GM12872 (cell line): ENCODE measurements at regions not wholly inside any gene's neighbourhood (a gene's known extent, or its start where the extent isn't known, plus 50 kb on each side); places are given as distances from the start of the nearest gene placed in this dataset.

Experiments
- TF ChIP-seq, protein P1 (sequence below): IDR thresholded peaks from 3 replicates; pipeline ENCODE4 v1.5.1; 2011; ENCODE audit warnings: low read depth, mild to moderate bottlenecking, low read length, moderate library complexity; ENCODE audit not compliant: insufficient read depth

DNA sequence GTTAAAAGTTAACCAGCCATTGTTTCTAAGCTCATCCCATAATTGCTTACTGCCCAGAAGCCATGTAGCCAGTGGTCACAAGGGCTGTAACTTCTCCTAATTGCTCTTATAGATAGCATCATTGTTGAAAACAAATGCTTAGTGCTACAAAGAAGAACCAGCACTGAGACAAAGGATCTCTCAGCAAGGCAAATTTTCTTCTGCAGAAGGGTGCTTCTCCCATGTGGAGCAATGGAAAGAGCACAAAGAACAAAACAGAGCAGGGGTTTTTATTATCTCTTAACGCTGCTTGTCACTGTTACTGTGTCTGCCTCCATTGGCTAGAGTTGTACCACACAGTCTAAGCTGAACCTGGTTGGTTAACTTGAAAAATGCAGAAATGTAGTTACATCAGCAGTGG is 1036.8 kb downstream of the UQCRFS1 start:
- TF ChIP-seq, protein P1, sequence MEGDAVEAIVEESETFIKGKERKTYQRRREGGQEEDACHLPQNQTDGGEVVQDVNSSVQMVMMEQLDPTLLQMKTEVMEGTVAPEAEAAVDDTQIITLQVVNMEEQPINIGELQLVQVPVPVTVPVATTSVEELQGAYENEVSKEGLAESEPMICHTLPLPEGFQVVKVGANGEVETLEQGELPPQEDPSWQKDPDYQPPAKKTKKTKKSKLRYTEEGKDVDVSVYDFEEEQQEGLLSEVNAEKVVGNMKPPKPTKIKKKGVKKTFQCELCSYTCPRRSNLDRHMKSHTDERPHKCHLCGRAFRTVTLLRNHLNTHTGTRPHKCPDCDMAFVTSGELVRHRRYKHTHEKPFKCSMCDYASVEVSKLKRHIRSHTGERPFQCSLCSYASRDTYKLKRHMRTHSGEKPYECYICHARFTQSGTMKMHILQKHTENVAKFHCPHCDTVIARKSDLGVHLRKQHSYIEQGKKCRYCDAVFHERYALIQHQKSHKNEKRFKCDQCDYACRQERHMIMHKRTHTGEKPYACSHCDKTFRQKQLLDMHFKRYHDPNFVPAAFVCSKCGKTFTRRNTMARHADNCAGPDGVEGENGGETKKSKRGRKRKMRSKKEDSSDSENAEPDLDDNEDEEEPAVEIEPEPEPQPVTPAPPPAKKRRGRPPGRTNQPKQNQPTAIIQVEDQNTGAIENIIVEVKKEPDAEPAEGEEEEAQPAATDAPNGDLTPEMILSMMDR = no peak

DNA sequence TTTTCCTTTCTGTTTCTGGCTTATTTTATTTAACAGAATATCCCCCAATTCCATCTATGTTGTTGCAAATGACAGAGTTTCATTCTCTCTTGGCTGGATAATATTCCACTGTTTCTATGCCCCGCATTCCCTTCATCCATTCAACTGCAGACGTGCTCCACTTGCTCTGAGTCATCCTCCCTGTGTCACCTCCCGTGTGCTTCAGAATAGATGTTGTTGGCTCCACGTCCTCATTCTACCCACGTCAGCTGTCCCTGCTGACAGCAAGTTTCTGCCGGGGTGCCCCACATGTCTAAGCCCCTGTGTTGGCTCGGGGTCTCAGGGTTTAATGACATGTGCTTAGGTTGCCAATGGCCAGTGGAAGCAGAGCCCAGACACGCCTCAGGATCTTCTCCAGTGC is 1041.0 kb downstream of the UQCRFS1 start:
- TF ChIP-seq, protein P1 = no peak

DNA sequence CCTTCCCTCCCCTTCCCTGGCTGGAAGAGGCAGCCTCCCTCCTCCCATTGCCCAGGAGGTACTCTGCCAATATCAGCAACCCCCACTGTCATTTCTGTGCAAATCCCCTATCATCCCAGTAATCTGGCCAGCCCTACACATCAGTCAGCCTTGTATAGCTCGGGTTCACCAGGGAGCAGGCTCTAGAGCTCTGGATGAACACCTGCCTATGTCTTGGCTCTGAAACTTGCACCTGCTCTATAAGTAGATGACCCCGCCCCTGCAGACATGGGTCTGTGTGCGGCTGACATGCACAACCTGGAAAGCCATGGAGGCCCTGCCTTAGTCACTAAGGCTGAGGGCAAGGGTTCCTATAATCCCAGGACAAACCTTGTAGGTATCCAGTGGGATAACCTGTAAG is 1042.9 kb downstream of the UQCRFS1 start:
- TF ChIP-seq, protein P1 = no peak

DNA sequence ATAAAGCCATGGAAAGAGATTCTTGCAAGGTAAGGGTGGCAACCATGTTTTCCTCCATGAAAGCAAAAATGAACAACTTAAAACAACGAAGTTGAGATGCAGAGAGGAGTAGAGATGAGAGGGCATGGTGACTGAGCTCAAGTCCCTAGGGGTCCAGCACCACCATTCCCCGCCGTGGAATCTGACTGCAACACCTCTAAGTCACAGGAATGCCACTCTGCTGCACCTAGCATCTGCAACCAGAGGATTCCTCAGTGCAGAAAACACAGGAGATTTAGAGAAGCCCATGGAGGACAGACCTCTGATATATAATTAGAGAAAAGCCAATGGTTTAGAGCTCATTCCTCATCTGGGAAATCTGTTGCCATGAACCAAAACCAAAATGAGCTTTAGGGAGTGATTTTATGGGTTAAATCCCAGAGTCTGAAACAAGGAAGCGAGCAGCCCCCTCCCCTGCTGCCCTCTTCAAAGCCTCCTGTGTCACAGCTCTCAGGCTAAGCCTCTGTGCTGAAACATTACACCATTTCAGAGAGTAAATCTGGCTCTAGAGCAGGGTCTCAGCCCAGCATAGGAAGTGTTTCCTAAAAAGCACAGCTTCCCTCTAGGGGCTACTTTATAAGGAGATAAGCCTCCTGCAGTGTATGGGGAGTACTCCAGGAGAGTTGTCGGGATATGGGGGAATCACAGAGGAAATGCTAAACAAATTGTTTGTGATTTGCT is 1043.6 kb downstream of the UQCRFS1 start:
- TF ChIP-seq, protein P1 = no peak

DNA sequence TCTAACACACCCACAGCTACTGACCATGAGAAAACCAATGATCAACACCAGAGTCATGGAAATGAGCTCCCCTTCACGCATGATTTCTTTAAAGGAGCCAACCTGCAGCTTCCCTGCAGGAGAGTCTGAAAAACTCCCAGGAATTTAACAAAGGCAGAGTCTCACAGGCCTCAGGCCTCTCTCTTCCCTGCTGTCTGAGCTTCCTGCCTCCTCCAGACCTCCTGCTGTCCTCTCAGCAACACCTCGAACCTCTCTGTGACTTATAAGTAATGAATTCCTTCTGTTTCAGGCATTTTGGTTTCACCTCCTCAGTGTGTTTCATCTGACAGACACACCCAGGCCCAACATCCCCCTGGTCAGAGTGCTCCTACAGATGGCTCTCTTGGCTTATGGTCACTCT is 1044.4 kb downstream of the UQCRFS1 start:
- TF ChIP-seq, protein P1 = no peak

DNA sequence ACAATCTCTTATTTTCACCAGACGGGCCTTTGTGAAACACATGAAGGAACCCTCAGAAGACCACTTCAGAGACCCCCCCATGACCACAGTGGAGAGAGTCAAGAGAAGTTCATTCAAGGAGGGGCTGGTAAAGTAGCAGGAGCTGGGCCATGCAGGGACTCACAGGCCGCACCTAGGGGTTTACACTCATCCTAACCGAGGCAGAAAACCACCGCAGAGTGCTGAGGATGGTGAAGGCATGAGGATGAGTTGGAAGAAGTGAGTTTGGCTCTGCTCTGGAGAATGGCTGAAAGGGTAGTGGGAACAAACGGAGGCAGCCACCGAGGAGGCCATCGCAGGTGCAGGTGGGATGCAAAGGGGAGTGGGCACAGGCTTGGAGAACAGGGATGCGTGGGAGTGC is 1046.9 kb downstream of the UQCRFS1 start:
- TF ChIP-seq, protein P1 = no peak

DNA sequence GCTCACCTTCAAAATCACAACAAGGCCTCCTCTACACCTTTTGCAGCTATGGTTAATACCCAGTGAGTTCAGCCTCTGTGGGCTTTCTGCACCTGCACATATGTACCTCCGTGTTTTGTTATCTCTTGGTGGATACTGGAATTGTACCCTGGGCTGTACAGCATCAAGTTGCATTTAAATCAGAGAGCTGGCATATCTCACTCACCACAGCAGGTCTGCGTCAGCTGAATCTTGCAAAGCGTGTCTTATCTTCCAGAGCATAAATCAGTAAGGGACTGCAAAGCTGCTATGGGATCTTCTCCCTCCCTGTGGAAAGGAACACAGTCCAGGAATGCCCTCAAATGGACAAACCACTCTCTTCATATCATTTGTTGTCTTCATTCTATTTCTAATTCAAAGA is 1048.7 kb downstream of the UQCRFS1 start:
- TF ChIP-seq, protein P1 = no peak
